GM19035 (cell line): ENCODE measurements at regions not wholly inside any gene's neighbourhood (a gene's known extent, or its start where the extent isn't known, plus 50 kb on each side); places are given as distances from the start of the nearest gene placed in this dataset.
A peak's percentile ranks its signal among the peaks of the same experiment; 100 is the strongest.

Source experiments
- ATAC-seq: cut with Tn5 transposase; IDR thresholded peaks from one replicate; pipeline ENCODE4 v1.9.1; 2021; ENCODE audit not compliant: unreplicated experiment

DNA sequence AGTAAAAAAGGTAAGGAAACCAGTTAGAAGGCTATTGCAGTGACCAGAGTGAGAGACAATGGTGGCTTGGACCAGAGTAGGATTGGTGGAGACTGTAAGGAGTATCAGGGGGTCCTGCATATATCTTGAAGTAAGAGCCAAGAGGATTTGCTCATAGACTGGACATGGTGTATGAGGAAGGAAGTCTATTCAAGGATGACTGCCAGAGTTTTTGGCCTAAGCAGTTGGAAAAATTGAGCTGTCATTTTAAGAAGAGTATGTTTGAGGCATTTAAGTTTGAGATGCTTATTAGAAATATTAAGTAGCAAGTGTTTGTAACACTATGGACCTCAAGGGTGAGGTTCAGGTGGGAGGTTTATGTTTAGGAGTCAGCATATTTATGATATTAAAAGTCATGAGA lies 596.6 kb downstream of the METTL15 start:
- ATAC-seq: no peak

DNA sequence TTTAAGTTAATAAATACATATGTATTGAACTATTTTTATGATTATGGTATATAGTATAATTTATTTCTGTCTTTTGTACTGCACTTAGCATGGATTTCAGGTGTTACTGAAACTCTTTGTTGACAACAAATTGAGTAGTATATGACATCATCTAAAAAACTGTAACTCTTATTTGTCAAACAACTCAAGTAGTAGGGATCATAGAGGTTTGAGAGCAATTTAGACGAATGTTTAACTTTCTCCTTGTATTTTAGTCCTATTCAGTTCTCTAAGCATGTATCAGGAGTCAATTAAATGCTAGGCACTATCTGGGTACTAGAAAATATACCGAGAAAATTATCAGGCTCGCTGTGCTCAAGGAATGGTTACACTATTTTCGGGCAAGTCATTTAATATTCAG lies 595.2 kb downstream of the METTL15 start:
- ATAC-seq: no peak

DNA sequence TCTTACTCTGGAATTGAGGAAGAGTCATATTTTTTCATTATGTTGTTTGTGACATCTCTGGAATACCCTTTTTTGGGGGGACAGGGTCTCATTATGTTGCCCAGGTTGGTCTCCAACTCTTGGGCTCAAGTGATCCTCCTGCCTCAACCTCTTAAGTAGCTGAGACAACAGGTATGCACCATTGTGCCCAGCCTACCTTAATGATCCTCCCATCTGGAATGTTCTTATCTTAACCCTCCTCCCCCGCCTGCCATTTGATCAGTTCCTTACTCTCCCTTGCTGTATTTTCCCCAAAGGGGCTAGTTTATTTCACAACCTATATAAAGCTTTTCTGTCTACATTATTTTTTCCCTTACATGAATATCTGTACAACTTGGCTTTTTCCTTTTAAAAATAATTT lies 594.7 kb downstream of the METTL15 start:
- ATAC-seq: no peak

DNA sequence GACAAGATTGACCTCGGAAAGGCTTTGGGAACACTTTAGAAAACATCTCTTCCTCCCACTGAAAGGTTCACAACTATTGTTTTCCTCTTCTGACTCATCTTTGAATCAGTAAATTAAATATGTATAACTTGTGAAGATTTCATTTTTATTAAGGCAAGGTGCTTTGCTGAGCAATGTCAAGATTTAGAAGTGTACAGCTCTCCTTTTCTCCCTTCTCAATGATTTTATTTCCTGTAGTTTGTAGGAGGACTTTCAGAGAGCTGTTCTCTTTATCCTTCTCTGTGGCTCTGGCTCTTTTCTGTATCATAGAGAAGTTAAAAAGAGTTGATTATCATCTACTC lies 594.2 kb downstream of the METTL15 start:
- no peak for ATAC-seq

DNA sequence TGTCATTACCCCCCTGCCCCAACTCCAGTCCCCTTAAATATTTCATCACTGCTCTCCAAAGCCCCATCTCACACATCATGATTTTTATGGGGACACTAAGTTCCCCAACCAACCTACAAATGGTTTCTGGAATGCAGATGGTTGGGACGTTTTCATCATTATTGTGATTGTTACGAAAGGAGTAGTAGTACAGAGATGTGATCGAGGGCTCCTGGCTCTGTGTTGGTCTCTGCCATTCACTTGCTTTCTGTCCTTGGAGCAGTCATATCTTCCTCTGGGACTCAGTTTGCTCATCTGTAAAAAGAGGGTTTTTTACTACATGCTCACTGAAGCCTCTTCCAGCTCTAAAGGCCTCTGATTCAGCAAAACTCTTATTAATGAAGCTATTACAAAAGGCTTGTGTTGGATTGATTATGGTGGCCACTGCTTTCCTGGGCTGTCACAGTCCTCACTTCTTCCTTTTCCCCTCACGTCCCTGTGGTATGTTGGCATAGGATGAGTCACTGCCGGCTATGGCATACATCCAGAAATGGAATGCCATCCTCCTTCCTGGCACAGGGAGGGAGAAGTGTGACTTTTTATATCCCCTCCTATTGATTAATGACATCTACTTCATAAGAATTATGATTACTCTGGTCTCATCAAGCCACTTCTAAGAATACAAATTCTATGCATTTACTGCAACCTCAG lies 593.7 kb downstream of the METTL15 start:
- no peak for ATAC-seq

DNA sequence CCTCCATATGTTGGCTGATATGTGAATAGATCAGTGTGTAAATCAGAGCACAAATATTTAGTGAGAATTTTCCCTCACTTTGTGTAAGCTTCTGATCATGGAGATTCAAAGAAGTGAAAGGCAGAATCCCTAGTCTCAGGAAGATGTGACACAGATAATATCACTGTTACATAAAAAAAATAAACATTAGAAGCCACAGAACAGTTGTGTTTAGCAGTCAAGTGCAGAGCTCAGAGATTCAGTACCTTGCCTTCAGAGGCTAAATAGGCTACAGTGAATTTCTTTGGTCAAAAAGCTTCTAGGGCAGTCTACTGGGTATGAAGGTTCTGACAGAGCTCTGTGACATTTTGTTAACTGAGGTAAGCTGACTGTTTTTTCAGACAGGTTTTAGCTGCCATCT lies 591.5 kb downstream of the METTL15 start:
- ATAC-seq: no peak

DNA sequence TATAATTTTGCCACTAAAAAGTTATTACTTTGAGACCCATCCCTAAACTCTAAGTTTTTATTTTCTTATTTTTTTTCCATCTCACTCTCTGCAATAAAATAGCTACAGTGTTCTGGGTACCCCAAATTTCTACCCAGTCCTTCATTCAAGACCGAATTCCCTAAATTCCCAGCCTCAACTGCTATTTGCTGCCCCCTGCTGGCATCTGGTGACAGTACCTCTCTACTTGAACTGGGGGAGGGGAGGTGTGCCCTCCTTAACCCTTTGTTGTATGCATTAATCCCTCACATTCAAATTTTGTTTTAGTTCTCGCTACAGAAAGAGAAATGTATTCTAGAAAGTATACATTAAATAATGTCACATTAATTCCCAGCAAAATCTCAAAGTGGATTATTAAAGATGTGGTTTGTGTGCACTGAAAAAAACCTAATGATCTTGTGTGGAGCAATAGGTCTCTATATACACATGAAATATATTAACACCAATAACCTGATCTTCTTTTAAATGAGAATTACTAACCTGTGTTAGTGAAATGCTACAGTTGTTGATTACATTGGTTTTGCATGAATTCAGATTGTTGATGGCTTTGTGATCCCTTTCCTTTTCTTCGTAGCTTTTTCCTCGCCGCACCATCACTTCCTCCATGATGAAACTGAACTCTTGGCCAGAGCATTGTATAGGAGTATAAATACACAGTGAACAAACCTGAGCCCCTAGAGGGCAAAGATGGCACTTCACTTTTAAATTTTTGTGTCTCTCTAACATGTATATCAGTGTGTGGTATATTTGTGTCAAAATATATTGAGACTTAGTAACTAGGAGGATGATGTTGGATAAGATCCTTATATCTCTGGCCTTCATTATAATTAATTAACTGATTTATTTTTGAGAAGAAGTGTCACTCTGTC lies 590.0 kb downstream of the METTL15 start:
- ATAC-seq: peak; percentile 58

DNA sequence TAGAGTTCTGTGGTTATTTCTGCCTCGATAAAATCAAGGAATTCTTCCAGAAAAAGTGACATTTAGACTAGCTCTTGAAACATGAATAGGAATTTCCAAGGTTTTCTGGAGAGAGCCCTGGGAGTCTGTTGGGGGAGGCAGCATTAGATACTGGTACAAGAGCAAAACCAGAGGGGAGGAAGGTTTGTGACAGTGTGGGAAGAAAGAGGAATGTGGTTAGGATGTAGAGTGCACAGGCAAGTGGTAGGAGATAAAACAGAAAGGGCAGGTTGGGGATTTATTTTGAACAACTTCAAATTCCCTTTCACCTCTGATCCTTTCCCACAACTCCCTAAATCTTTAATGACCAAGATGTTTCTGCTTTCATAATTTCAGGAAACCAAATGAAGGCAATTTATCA lies 588.4 kb downstream of the METTL15 start:
- no peak for ATAC-seq

DNA sequence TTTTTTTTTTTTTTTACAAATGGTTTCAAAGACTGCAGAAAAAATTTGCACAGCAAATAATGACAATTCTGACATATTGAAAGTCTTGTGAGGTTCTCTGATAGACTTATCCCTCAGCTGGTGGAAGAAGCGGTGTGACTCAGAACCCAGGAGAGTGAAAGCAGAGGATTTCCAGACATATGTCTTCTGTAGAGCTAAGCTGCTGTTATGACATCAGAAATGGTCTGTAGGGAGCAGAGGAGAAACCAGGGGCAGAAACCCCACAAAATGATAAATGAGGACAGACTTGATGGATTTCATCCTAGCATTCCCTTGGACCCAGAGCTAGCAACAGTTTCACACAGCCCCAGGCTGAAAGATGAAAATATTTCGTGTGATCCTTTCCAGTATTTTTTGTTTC lies 582.6 kb downstream of the METTL15 start:
- no peak for ATAC-seq

DNA sequence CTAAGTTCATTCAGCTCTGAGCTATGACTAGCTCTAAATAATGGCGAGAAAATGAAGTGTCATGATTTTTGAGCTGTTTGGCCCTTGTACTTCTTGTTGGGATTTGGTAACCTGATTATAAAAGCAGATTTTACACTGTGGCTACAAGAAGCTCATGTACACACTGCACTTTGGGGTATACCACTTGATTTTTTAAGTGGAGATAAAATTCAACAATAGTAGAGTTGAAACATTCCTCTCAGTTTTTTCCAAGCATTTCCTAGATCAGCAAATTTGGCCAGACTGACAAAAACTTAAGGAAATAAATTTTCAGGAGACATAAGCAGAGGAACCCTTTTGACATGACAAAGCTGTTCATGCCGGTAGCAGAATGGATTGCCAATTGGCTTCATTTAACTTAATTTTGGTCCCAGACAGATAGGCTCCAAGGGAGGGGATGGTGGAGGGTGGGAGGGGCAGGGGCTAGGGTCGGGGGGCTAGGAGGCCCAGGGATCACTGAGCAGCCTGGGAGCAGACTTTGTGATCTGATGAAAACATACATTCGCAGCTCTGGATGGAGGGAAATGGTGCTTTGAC lies 575.9 kb downstream of the METTL15 start:
- no peak for ATAC-seq

DNA sequence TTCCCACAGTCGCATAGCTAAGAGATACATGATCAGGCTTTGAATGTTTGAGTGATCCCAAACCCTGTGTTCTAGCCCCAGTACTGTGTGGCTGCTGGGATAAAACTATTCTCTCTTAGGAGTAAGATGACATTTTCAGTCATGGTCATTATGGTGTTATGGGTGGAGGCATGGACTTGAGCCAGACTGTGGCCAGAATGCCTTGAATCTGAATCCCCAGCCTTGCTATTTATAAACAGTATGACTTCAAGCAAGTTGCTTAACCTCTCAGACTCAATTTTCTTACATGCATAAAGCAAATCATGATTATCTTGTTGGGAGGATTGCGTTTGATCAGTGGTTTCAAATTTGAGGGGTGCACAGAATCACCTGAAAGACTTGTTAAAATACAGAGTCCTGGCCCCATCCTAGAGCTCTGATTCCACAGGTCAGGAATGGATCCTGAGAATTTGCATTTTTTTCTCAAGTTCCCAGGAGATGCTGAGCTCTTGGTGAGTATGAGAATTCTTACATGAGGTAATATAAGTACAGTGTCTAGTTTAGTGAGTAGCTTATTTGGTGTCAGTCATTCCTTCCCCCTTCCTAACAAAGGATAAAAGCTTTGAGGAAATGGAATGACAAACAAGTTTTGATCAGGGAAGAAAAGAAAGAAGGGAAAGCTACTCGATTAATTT lies 571.7 kb downstream of the METTL15 start:
- no peak for ATAC-seq

DNA sequence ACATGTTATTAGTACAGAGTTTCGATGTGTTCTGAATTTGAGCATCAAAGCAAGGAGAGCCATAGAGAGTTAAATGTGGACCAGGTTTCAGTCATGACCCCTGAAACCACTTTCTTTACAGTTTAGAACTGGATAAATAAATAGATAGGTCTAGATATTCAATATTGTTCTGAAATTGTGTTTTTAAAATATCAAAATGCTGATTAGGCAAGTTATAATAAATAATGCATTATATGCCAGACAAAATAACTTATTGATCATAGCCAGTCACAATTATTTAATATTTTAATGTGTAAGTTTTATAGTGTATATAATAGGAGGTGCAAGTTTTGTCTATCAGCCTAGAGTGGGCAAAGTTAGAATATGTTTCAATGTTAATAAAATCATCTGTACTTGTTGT lies 569.5 kb downstream of the METTL15 start:
- ATAC-seq: no peak

DNA sequence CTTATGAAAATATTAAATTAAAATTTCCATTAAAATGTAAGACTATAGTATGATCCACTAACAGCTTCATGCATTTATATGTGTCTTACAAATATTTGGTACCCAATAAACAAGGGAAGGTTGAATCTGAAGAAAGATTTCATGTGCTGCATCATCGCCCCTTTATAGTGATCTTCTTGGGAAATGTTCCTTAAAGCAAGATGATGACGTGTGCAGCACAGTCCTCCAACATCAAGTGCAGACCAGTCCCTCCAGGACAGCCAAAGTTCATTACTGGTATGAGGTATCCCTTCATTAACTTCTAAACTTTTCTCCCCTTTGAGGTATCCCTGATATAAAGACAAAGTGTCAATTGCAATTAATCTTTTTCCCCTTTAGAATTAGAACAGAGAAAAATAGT lies 567.0 kb downstream of the METTL15 start:
- ATAC-seq: no peak

DNA sequence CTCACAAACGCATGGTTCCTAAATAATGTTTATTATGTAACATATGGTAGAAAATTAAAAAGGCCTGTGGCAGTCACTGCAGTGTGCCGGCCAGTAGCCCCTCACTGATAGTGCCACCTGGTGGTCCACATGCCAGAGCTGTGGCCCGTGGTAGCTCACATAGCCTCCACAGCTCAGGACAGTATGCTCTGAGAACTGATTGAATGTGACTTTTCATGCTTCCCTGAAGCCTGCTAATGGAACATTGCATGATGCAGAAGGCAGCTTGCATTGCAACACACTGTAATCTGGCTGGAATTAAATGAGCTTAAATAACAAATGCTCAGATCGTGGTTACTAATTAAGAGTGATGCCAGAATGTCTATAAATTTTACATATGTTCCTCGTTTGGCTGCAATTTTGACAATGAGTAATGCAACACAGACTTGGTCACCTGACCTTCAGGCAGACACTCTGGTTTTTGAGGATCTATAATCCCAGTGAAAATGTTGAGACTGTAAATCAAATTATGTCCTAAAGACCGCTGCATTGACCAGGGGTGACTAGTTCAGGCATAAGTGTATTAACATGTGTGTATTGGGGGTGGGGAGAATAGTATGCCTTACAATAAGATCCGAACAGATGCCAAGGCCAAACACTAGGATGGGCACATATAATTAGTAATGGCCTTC lies 566.4 kb downstream of the METTL15 start:
- peak; percentile 64 for ATAC-seq

DNA sequence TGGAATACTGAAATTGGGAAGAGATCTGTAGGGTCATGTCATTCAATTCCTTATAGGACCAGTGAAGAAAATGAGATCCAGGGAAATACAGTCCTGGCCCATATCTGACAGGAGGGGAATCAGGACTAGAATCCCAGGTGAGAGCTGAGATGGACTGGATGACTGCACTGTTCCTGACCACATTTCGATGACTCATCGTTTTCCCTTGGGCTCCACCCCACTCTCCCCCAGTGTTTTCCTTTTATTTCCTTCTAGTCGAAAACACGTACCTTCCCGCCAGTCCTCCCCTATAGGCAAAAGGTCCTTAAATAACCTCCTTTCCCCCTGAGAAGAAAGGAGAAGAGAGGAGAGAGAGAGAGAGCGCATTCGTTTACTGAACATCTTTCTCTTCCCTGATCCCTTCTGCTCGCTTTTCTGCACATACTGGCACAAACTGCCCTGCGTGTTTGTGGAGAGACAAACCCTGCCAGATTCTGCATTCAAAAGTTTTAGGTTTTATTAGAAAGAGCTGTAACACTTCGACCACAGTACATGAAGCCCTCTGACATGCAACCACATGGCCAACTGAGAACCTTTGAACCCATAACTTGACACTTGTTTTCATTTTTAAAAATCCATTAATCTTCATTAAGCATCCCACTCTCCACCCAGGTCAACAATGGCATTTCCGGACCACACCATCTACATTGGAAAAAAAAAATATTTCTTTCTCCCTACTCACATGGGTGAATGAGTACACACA lies 565.7 kb downstream of the METTL15 start:
- no peak for ATAC-seq

DNA sequence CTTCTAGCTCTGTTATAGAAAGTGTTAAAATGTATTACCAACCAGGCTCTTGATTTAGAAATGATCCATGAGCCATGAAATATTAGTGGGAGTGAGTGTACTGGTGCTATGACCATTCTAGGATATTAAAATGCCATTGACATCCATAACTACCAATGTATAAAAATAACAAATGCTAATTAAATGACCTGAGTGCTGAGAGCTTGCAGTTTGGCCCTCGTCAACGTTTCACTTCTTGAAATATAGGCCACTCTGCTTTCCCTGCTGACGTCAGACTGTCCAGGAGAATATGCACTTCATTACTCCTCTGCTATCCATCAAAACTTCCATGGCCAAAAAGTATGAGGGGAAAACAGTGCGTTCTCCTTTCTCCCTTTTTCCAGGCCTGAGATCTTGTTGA lies 563.1 kb downstream of the METTL15 start:
- ATAC-seq: no peak

DNA sequence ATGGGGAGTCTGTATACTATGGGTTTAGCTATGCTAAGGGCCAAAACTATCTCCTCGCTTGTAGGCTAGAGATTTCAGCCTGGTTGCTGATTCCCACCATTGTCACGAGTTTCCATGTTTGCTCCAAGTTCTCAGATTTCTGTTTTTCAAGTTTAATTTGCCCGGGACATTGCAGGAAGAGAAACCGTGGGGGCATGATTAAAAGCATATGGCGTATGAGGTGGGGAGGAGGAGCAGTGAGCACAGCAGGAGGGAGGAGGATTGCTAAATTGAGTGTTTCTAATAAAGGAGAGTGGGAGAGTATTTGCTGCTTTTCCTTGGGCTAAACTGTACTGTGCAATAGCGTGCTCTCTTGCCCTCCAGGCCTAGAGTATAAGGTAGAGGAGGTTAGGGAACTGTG lies 558.4 kb downstream of the METTL15 start:
- ATAC-seq: no peak

DNA sequence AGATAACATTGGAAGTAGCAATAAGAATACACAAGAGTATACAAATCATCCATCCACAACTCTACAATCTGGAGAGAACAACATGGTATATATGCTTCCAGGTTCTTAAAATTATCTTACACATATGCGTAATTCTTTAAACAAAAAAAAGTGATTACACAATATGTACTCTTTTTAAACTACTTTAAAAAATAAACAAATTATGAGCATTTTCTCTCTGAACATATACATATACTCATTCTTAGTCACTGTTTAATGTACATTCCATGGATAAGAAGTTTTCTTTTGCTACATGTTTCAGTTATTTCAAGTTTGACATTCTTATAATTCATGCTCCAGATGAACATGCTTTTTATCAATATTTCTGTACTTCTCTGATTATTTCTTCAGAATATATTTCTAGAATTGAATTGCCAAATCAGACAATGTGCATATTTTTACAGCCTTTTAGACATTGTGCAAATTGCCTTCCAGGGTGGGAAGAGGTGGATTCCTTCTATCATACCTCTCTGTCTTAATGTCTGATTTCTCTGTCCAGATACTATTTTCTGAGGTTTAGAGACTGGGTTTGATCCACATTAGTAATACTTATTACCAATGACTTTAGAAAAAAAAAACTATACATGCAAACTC lies 551.6 kb downstream of the METTL15 start:
- ATAC-seq: no peak

DNA sequence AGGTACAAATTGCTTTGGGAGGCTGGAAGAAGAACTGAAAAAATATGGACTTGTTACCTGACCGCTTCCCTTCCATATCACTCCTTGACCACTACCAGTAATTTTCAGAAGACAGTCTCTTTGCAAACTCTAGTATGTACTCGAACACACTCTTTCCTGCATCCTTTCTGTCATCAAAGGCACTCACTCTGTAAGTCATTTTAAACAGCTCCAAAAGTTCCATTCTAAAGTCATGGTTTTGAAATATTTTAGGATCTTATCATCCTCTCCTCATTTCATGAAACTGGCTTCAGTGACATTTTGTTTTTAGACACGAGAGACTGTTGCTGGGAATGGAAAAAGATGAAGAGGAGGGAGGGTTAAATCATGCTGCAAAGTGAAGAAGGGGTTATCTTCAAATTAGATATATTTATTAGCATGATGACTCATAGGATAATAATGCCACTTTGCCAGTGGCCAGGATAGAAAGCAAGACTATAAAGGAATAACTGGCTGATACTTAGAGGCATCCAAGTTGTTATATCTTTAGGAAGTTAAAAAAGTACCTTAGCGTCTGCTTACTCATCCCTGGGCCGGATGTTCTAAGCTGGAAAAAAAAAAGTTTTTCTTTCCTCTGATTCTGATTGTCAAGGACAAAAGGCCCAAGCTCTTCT lies 549.3 kb downstream of the METTL15 start:
- ATAC-seq: no peak
